Astrocyte of the spinal cord (primary cell): ENCODE measurements at regions not wholly inside any gene's neighbourhood (a gene's known extent, or its start where the extent isn't known, plus 50 kb on each side); places are given as distances from the start of the nearest gene placed in this dataset.

Experiments used
- DNase-seq: peaks from one replicate; pipeline ENCODE4 v3.0.0; 2011; ENCODE audit warnings: low read depth, low spot score
- H3K4me3 ChIP-seq: 2 replicates; pipeline ENCODE4 v1.5.1; 2011; ENCODE audit warnings: low read depth, mild to moderate bottlenecking, low read length, moderate library complexity
- in situ Hi-C: cut with HindIII; loops from 2 replicates; pipeline ENCODE4 v1.10.0; 2017; ENCODE audit warnings: low sequenced_read_pairs
- TF ChIP-seq, protein P1 (sequence below): IDR thresholded peaks from 2 replicates; pipeline ENCODE4 v1.5.1; 2012; ENCODE audit warnings: low read depth, mild to moderate bottlenecking, low read length, inconsistent platforms

DNA sequence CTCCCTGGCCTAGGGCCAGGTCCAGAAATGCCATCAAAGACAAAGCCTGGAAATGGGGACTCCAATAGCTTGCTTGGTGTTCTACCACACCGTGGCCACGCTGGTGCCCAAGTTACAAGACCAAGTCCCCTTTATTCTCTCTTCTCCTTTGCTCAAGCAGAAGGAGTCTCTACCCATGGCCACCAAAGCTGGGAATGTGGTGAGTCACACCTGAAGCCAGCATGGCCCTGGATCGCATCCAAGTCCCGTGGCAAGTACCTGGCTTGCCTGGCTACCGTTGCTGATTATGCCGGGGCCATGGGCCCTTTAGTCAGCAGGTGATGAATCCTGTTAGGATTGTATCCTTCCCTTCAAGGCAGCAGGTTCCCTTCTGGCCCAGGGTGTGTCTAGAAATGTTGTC lies 260.0 kb downstream of the HAPSTR1 start:
- DNase-seq, result no peak
- no peak overlapping the region for H3K4me3 ChIP-seq
- in situ Hi-C loops, result no loop called here
- TF ChIP-seq, protein P1, sequence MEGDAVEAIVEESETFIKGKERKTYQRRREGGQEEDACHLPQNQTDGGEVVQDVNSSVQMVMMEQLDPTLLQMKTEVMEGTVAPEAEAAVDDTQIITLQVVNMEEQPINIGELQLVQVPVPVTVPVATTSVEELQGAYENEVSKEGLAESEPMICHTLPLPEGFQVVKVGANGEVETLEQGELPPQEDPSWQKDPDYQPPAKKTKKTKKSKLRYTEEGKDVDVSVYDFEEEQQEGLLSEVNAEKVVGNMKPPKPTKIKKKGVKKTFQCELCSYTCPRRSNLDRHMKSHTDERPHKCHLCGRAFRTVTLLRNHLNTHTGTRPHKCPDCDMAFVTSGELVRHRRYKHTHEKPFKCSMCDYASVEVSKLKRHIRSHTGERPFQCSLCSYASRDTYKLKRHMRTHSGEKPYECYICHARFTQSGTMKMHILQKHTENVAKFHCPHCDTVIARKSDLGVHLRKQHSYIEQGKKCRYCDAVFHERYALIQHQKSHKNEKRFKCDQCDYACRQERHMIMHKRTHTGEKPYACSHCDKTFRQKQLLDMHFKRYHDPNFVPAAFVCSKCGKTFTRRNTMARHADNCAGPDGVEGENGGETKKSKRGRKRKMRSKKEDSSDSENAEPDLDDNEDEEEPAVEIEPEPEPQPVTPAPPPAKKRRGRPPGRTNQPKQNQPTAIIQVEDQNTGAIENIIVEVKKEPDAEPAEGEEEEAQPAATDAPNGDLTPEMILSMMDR, result no peak

DNA sequence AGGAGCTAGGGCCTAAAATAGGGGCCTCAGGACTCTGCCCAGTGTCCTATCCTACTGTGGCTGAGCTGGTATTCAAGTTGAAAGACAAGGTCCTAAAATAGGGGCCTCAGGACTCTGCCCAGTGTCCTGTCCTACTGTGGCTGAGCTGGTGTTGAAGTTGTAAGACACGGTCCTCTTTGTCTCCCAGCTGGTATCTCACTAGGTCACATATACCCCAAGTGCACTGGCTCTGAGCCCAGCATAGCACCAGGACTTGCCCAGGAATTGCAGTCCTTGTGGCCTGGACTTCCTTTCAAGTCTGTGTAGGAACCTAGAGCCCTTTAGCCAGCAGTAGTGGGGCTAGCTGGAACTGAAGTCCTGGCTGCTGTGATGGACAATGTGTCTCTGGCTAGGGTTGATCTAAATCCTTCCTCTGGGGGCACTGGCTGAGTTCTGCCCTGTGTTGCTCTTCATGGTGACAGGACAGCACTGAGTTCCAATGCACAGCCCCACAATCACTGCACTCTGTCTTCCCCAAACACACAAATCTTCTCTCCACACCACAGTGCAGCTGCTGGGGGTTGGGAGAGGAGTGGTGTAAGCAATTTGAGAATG lies 260.5 kb downstream of the HAPSTR1 start:
- in situ Hi-C loops, result no loop called here
- H3K4me3 ChIP-seq, result no peak overlapping the region
- TF ChIP-seq, protein P1, result no peak
- DNase-seq, result no peak

DNA sequence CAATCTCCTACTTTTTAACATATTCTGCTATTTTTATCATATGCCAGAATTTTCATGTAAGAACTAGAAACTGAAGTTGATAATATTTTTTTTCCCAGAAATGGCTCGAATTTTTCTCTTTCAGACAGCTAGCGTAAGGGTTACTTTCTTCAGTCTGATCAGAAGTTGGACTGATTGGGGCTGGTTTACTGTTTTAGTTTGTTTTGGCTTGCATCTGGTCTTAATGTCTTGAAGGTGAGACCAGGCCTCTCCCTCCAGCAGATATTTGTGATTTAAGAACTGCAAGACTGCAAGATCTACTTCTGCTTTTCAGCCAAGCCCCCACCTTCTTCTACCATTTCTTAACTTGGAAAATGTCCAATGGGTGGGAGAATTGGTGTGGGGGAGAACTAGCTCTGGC lies 266.4 kb downstream of the HAPSTR1 start:
- H3K4me3 ChIP-seq, result no peak overlapping the region
- TF ChIP-seq, protein P1, result no peak
- no peak for DNase-seq
- in situ Hi-C loops, result no loop called here

DNA sequence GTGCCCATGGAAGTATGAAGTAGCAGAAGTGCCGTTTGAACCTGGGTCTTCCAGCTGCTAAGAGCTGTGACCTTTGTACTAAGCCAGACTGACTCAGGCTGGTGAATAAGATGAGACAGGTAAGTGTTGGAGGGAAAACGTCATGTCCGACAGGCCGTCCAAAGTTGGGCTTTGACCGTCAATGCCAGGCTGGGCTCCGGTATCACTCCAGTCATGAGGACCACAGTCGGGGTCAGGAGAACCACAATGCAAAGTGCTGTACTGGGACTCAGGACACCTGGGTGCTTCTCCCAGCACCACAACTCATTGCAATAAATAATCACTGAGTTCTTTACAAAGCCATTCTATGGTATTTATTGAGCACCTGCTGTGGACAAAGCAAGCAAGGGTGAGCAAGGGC lies 268.6 kb downstream of the HAPSTR1 start:
- no peak for DNase-seq
- in situ Hi-C loops, result no loop called here
- TF ChIP-seq, protein P1, result no peak
- H3K4me3 ChIP-seq, result no peak overlapping the region

DNA sequence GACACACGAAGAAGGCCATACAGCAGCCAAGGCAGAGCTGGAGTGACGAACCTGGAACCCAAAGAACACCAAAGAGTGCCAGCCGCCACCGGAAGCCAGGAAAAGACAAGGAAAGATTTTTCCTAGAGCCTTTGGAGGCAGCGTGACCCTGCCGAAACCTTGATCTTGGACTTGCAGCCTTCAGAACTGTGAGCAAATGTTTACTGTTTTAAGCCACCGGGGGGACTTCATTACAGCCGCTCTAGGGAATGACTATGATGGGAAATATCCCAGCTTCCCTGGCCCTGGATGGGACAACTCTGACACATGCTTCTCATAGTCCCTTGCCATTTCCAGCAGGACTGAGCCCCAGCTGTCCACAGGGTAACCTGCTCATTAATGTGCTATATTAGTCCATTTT lies 270.6 kb downstream of the HAPSTR1 start:
- TF ChIP-seq, protein P1, result no peak
- DNase-seq, result no peak
- no peak overlapping the region for H3K4me3 ChIP-seq
- in situ Hi-C loops, result no loop called here

DNA sequence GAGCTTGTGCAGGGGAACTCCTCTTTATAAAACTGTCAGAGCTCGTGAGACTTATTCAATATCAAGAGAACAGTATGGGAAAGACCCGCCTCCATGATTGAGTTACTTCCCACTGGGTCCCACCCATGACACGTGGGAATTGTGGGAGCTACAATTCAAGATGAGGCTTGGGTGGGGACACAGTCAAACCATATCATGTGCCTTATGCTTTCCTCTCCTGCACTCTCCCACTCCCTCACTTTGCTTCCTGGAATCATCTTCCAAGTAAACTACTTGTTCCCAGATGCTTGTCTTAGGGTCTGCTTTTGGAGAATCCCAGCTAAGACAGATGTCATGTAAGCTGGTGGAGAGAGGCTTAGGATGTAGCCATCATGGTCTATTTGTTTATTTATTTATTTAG lies 271.2 kb downstream of the HAPSTR1 start:
- in situ Hi-C loops, result no loop called here
- no peak overlapping the region for H3K4me3 ChIP-seq
- no peak for DNase-seq
- TF ChIP-seq, protein P1, result no peak

DNA sequence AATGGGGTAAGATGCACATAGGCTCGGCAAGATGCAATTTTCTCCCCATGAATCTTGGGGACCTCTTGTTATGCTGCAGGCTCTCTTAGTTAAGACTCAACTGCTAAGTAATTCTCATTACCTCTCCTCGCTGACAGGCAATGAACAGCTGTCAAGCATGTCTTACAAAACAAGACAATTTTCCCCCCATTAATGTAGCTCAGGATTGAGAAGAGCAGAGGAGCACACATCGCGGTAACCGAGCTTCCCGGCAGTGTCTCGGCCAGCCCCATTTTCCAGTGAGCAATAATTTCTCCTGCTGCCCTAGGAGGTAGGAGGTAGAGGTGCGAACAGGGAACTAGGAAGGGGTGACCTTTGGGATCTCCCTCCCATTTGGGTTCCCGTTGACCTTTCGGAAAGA lies 272.1 kb downstream of the HAPSTR1 start:
- TF ChIP-seq, protein P1, result no peak
- DNase-seq, result no peak
- no peak overlapping the region for H3K4me3 ChIP-seq
- in situ Hi-C loops, result no loop called here
